Panc1 (cell line): ENCODE measurements at regions not wholly inside any gene's neighbourhood (a gene's known extent, or its start where the extent isn't known, plus 50 kb on each side); places are given as distances from the start of the nearest gene placed in this dataset.

Experiments
- CTCF ChIP-seq: fragments of 450-650 bp; IDR thresholded peaks from 2 replicates; pipeline ENCODE4 v1.5.1; 2017; ENCODE audit warnings: mild to moderate bottlenecking
- POLR2AphosphoS5 ChIP-seq: IDR thresholded peaks from 2 replicates; pipeline ENCODE4 v1.6.1; 2012; ENCODE audit warnings: mild to moderate bottlenecking, low read depth, low read length, moderate library complexity
- SIN3A ChIP-seq: IDR thresholded peaks from 2 replicates; pipeline ENCODE4 v1.6.1; 2012; ENCODE audit warnings: low read depth, mild to moderate bottlenecking, low read length, moderate library complexity, borderline replicate concordance; ENCODE audit not compliant: insufficient read depth
- TCF7L2 ChIP-seq: IDR thresholded peaks from 2 replicates; pipeline ENCODE4 v1.6.1; 2011; ENCODE audit warnings: mild to moderate bottlenecking, low read depth, low read length, inconsistent platforms
- TF ChIP-seq, protein P1 (sequence below), 2 experiments: IDR thresholded peaks; 2 replicates each; pipeline ENCODE4 v1.6.1; 2011 to 2012; ENCODE audit warnings: low read depth in 2 of 2, control low read depth in 1 of 2, low read length in 1 of 2, mild to moderate bottlenecking in 1 of 2, moderate library complexity in 1 of 2; ENCODE audit not compliant: insufficient read depth in 1 of 2

- TF ChIP-seq CTCF = no peak
- TF ChIP-seq, protein P1, sequence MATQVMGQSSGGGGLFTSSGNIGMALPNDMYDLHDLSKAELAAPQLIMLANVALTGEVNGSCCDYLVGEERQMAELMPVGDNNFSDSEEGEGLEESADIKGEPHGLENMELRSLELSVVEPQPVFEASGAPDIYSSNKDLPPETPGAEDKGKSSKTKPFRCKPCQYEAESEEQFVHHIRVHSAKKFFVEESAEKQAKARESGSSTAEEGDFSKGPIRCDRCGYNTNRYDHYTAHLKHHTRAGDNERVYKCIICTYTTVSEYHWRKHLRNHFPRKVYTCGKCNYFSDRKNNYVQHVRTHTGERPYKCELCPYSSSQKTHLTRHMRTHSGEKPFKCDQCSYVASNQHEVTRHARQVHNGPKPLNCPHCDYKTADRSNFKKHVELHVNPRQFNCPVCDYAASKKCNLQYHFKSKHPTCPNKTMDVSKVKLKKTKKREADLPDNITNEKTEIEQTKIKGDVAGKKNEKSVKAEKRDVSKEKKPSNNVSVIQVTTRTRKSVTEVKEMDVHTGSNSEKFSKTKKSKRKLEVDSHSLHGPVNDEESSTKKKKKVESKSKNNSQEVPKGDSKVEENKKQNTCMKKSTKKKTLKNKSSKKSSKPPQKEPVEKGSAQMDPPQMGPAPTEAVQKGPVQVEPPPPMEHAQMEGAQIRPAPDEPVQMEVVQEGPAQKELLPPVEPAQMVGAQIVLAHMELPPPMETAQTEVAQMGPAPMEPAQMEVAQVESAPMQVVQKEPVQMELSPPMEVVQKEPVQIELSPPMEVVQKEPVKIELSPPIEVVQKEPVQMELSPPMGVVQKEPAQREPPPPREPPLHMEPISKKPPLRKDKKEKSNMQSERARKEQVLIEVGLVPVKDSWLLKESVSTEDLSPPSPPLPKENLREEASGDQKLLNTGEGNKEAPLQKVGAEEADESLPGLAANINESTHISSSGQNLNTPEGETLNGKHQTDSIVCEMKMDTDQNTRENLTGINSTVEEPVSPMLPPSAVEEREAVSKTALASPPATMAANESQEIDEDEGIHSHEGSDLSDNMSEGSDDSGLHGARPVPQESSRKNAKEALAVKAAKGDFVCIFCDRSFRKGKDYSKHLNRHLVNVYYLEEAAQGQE (IDR thresholded peaks at IDR 0.05; ENCODE audit: insufficient read depth in 1 of 2, low read depth in 2 of 2, low read length in 1 of 2) = no peak
- TF ChIP-seq TCF7L2 = no peak
- TF ChIP-seq POLR2AphosphoS5 = no peak
- TF ChIP-seq SIN3A = no peak
These were observed 226.4 kb upstream of the POGK start for GRCh38 chr1:166612886-166613285.
